ENCODE measurements at regions not wholly inside any gene's neighbourhood (a gene's known extent, or its start where the extent isn't known, plus 50 kb on each side); places are given as distances from the start of the nearest gene placed in this dataset.

GRCh38 chr12:19054035-19054434 lies 75.5 kb upstream of the PLEKHA5 start:
- Histone ChIP-seq H3K4me3 (no peak overlapping the region), H3K4me2 (ENCODE audit: insufficient read depth, low read length) (no peak overlapping the region), H3K27ac (ENCODE audit: extremely low read depth, low read depth, low read length) (no peak overlapping the region), H3K79me2 (ENCODE audit: control insufficient read depth, insufficient read depth, low read length) (no peaks in the 10 kb centered on the region), H3K4me1 (replicated peaks in 1 of 2; ENCODE audit: control insufficient read depth in 2 of 2, insufficient read depth in 2 of 2, low read length in 2 of 2) (no peaks in the 10 kb centered on the region), H3K9ac (ENCODE audit: insufficient read depth in 1 of 2, low read depth in 2 of 2, low read length in 2 of 2) (no peak overlapping the region), H3K9me1 (ENCODE audit: control insufficient read depth, insufficient read depth, low read length) (no peaks in the 10 kb centered on the region), H3K36me3 (ENCODE audit: control insufficient read depth, insufficient read depth, low read length) (no peaks in the 10 kb centered on the region), H3K9me3 (replicated peaks; ENCODE audit: control insufficient read depth, insufficient read depth, low read depth, low read length) (no peaks in the 10 kb centered on the region), H3K27me3 (ENCODE audit: control insufficient read depth in 2 of 2, insufficient read depth in 2 of 2, low read length in 2 of 2) (no peaks in the 10 kb centered on the region), H4K20me1 (replicated peaks; ENCODE audit: control insufficient read depth, insufficient read depth, low read length) (no peaks in the 10 kb centered on the region), H2AFZ (ENCODE audit: low read depth, low read length) (no peak overlapping the region)
- intact Hi-C loops (cut with micrococcal nuclease) (no loop called here), in situ Hi-C loops (cut with MboI) (no loop called here)
- ChIA-PET POLR2A (no interaction called here), CTCF (ENCODE audit: low intra/inter-chr PET ratio) (no interaction called here)
- DNase-seq (ENCODE audit: extremely low read depth in 1 of 4, low spot score in 3 of 4), result no peak
- no TSS peak for BruUV-seq (replicated peaks)
- 33% methylated on average over 1 of the region's 1 CpG for WGBS (ENCODE audit: insufficient coverage, low coverage, missing lambda C conversion rate)
- ATAC-seq, result no peak
- TF ChIP-seq MAFG (tag; conservative IDR thresholded peaks at IDR 0.05) (peak; percentile 50; the same call in 1 of the 2 replicates), RFX7 (CRISPR knock-in tag; IDR thresholded peaks at IDR 0.05) (no peak), C11orf30 (IDR thresholded peaks at IDR 0.05; ENCODE audit: low read depth) (peak; percentile 54), ZNF316 (IDR thresholded peaks at IDR 0.05) (peak; percentile 79), FOXJ3 (CRISPR knock-in tag; IDR thresholded peaks at IDR 0.05) (no peak), MAFK (IDR thresholded peaks at IDR 0.05; ENCODE audit: low read length) (peak; percentile 15; the same call in 1 of the 2 replicates), MAFF (IDR thresholded peaks at IDR 0.05; ENCODE audit: low read length) (peak; percentile 56), ZNF232 (CRISPR knock-in tag; IDR thresholded peaks at IDR 0.05) (no peak), ZNF668 (CRISPR knock-in tag; IDR thresholded peaks at IDR 0.05) (no peak)
- FAIRE-seq, result no peak

DNA sequence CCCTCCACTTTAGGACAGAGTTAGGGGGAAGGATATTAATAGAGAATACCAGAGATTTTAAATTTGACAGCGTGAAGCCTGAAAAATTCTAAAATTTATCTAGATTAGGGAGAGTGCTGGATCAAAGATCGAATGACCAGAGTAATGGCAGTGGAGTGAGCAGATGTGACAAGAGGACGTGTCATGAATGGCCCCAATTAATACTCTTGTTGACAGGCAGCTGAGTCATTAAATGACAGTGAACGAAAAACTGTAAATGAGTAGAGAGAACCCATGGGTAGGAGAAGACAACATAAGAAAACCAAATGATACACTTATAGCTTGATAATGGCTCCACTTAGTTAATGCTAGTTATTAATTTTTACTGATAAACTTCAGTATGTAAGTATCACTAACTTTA lies 73.9 kb upstream of the PLEKHA5 start:
- no TSS peak for BruUV-seq (replicated peaks)
- Histone ChIP-seq H3K4me3 (no peak overlapping the region), H4K20me1 (replicated peaks; ENCODE audit: control insufficient read depth, insufficient read depth, low read length) (no peaks in the 10 kb centered on the region), H3K9ac (ENCODE audit: insufficient read depth in 1 of 2, low read depth in 2 of 2, low read length in 2 of 2) (no peak overlapping the region), H3K27ac (ENCODE audit: extremely low read depth, low read depth, low read length) (no peak overlapping the region), H3K9me3 (replicated peaks; ENCODE audit: control insufficient read depth, insufficient read depth, low read depth, low read length) (no peaks in the 10 kb centered on the region), H3K36me3 (ENCODE audit: control insufficient read depth, insufficient read depth, low read length) (no peaks in the 10 kb centered on the region), H3K9me1 (ENCODE audit: control insufficient read depth, insufficient read depth, low read length) (no peaks in the 10 kb centered on the region), H2AFZ (ENCODE audit: low read depth, low read length) (peak overlapping the region; percentile 81), H3K27me3 (ENCODE audit: control insufficient read depth in 2 of 2, insufficient read depth in 2 of 2, low read length in 2 of 2) (no peaks in the 10 kb centered on the region), H3K79me2 (ENCODE audit: control insufficient read depth, insufficient read depth, low read length) (no peaks in the 10 kb centered on the region), H3K4me1 (replicated peaks in 1 of 2; ENCODE audit: control insufficient read depth in 2 of 2, insufficient read depth in 2 of 2, low read length in 2 of 2) (no peaks in the 10 kb centered on the region), H3K4me2 (ENCODE audit: insufficient read depth, low read length) (no peak overlapping the region)
- FAIRE-seq (no peak), ATAC-seq (no peak), DNase-seq (ENCODE audit: extremely low read depth in 1 of 4, low spot score in 3 of 4) (peak in 1 of 4 experiments; percentile 9)
- ChIA-PET CTCF (ENCODE audit: low intra/inter-chr PET ratio) (no interaction called here), POLR2A (no interaction called here)
- intact Hi-C loops (cut with micrococcal nuclease), result no loop called here
- 3% methylated on average over 4 of the region's 4 CpGs for WGBS (ENCODE audit: insufficient coverage, low coverage, missing lambda C conversion rate)
- in situ Hi-C loops (cut with MboI), result no loop called here
- TF ChIP-seq SIN3B (IDR thresholded peaks at IDR 0.05; ENCODE audit: low read depth) (no peak), PHB2 (IDR thresholded peaks at IDR 0.05; ENCODE audit: low read depth) (no peak), HDAC1 (IDR thresholded peaks at IDR 0.05) (no peak), ZNF124 (CRISPR knock-in tag; IDR thresholded peaks at IDR 0.05) (no peak), KDM5B (IDR thresholded peaks at IDR 0.05; ENCODE audit: insufficient replicate concordance, low read depth, low read length) (no peak), ATF1 (CRISPR knock-in tag; IDR thresholded peaks at IDR 0.05) (no peak), ATF1 (tag; IDR thresholded peaks at IDR 0.05) (no peak)
- TF ChIP-seq, protein P1, sequence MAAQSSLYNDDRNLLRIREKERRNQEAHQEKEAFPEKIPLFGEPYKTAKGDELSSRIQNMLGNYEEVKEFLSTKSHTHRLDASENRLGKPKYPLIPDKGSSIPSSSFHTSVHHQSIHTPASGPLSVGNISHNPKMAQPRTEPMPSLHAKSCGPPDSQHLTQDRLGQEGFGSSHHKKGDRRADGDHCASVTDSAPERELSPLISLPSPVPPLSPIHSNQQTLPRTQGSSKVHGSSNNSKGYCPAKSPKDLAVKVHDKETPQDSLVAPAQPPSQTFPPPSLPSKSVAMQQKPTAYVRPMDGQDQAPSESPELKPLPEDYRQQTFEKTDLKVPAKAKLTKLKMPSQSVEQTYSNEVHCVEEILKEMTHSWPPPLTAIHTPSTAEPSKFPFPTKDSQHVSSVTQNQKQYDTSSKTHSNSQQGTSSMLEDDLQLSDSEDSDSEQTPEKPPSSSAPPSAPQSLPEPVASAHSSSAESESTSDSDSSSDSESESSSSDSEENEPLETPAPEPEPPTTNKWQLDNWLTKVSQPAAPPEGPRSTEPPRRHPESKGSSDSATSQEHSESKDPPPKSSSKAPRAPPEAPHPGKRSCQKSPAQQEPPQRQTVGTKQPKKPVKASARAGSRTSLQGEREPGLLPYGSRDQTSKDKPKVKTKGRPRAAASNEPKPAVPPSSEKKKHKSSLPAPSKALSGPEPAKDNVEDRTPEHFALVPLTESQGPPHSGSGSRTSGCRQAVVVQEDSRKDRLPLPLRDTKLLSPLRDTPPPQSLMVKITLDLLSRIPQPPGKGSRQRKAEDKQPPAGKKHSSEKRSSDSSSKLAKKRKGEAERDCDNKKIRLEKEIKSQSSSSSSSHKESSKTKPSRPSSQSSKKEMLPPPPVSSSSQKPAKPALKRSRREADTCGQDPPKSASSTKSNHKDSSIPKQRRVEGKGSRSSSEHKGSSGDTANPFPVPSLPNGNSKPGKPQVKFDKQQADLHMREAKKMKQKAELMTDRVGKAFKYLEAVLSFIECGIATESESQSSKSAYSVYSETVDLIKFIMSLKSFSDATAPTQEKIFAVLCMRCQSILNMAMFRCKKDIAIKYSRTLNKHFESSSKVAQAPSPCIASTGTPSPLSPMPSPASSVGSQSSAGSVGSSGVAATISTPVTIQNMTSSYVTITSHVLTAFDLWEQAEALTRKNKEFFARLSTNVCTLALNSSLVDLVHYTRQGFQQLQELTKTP (IDR thresholded peaks at IDR 0.05; ENCODE audit: low read depth in 1 of 2, partially characterized antibody in 2 of 2), result no peak

Data from K562 (cell line).